ENCODE measurements at regions not wholly inside any gene's neighbourhood (a gene's known extent, or its start where the extent isn't known, plus 50 kb on each side); places are given as distances from the start of the nearest gene placed in this dataset.

DNA sequence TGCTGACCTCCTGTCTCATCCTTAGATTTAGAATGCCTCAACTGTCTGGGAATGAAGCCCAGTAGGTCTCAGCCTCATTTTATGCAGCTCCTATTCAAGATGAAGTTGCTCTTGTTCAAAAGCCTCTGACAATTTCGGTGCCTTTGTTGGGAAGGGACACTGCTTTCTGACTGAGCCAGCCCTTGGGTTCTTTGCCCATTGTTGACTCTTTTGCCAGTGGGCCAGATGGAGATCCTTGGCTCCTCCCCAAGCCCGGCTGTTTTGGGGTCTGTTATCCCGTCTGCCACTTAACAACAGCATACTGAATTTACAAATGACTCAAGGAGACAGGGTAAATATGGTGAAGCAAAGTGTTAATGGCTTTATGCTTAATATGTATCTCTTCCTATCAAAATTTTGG, 58.3 kb upstream of the PRKX start:
- H3K4me3 ChIP-seq (ENCODE audit: low read length, poor library complexity, severe bottlenecking) = no peak overlapping the region
- H3F3A ChIP-seq (ENCODE audit: low read depth) = no peaks in the 10 kb centered on the region
- H3K36me3 ChIP-seq (ENCODE audit: insufficient read depth, low read length) = no peaks in the 10 kb centered on the region
- no peaks in the 10 kb centered on the region for H4K20me1 ChIP-seq (ENCODE audit: insufficient read depth, low read length, poor library complexity, severe bottlenecking)
- no peaks in the 10 kb centered on the region for H3K9me3 ChIP-seq (ENCODE audit: insufficient read depth, low read depth, low read length)
- H3K27me3 ChIP-seq (ENCODE audit: insufficient read depth, low read length, poor library complexity, severe bottlenecking) = no peaks in the 10 kb centered on the region
- TF ChIP-seq, protein P1, sequence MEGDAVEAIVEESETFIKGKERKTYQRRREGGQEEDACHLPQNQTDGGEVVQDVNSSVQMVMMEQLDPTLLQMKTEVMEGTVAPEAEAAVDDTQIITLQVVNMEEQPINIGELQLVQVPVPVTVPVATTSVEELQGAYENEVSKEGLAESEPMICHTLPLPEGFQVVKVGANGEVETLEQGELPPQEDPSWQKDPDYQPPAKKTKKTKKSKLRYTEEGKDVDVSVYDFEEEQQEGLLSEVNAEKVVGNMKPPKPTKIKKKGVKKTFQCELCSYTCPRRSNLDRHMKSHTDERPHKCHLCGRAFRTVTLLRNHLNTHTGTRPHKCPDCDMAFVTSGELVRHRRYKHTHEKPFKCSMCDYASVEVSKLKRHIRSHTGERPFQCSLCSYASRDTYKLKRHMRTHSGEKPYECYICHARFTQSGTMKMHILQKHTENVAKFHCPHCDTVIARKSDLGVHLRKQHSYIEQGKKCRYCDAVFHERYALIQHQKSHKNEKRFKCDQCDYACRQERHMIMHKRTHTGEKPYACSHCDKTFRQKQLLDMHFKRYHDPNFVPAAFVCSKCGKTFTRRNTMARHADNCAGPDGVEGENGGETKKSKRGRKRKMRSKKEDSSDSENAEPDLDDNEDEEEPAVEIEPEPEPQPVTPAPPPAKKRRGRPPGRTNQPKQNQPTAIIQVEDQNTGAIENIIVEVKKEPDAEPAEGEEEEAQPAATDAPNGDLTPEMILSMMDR (conservative IDR thresholded peaks at IDR 0.05; ENCODE audit: low read length) = no peak
- no peak for TF ChIP-seq EZH2phosphoT487 (IDR thresholded peaks at IDR 0.05; ENCODE audit: borderline replicate concordance)
- no peak overlapping the region for H3K4me2 ChIP-seq (ENCODE audit: low read depth, low read length, poor library complexity, severe bottlenecking)
- H3K9ac ChIP-seq (ENCODE audit: low read depth, low read length, poor library complexity, severe bottlenecking) = no peak overlapping the region
- H2AFZ ChIP-seq (ENCODE audit: low read length) = no peak overlapping the region
- H3K79me2 ChIP-seq (ENCODE audit: insufficient read depth, low read length) = no peaks in the 10 kb centered on the region
- no peaks in the 10 kb centered on the region for H3K4me1 ChIP-seq (ENCODE audit: insufficient read depth, low read length, poor library complexity, severe bottlenecking)
- no peaks in the 10 kb centered on the region for H3K9me2 ChIP-seq (replicated peaks; ENCODE audit: low read depth, low read length)

DNA sequence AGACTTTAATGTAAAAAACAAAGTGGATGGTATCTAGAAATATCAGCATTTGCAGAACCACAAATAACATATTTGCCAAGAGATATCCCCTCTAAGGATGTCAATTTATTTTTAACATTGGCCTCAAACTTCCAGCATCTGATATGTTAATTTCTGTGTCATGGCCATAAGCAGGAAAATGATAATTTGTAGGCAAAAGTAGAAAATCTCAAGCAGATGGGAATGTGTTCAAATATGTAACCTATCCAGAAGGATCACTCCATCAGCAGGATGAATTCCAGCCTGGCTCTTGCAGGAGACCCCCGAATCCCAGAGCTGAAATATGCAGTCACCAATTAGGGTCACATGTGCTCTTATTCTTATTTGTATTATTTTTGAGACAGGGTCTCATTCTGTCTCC, 55.4 kb upstream of the PRKX start:
- Histone ChIP-seq H3K36me3 (ENCODE audit: insufficient read depth, low read length) (no peaks in the 10 kb centered on the region), H3K27me3 (ENCODE audit: insufficient read depth, low read length, poor library complexity, severe bottlenecking) (no peaks in the 10 kb centered on the region), H3K9ac (ENCODE audit: low read depth, low read length, poor library complexity, severe bottlenecking) (no peak overlapping the region), H3K4me3 (ENCODE audit: low read length, poor library complexity, severe bottlenecking) (no peak overlapping the region), H3K9me3 (ENCODE audit: insufficient read depth, low read depth, low read length) (no peaks in the 10 kb centered on the region), H3K4me1 (ENCODE audit: insufficient read depth, low read length, poor library complexity, severe bottlenecking) (no peaks in the 10 kb centered on the region), H3K4me2 (ENCODE audit: low read depth, low read length, poor library complexity, severe bottlenecking) (no peak overlapping the region), H4K20me1 (ENCODE audit: insufficient read depth, low read length, poor library complexity, severe bottlenecking) (no peaks in the 10 kb centered on the region), H2AFZ (ENCODE audit: low read length) (no peak overlapping the region), H3F3A (ENCODE audit: low read depth) (no peaks in the 10 kb centered on the region), H3K9me2 (replicated peaks; ENCODE audit: low read depth, low read length) (no peaks in the 10 kb centered on the region), H3K79me2 (ENCODE audit: insufficient read depth, low read length) (no peaks in the 10 kb centered on the region)
- TF ChIP-seq, protein P1 (conservative IDR thresholded peaks at IDR 0.05; ENCODE audit: low read length) = no peak
- TF ChIP-seq EZH2phosphoT487 (IDR thresholded peaks at IDR 0.05; ENCODE audit: borderline replicate concordance) = no peak

All from Loucy (cell line).